ENCODE measurements at regions not wholly inside any gene's neighbourhood (a gene's known extent, or its start where the extent isn't known, plus 50 kb on each side); places are given as distances from the start of the nearest gene placed in this dataset.

GRCh38 chrX:128685387-128685786 is 633.2 kb upstream of the ACTRT1 start:
- no peak for TF ChIP-seq CTCF (conservative IDR thresholded peaks at IDR 0.05)
- H3K4me2 ChIP-seq (ENCODE audit: insufficient read depth, insufficient read length, low read length): no peak overlapping the region
- no peaks in the 10 kb centered on the region for H3K9me3 ChIP-seq (ENCODE audit: control insufficient read depth, low read depth, low read length)
- H3K23me2 ChIP-seq (ENCODE audit: insufficient read length, low read depth, low read length, poor library complexity, severe bottlenecking): no peaks in the 10 kb centered on the region
- H2BK120ac ChIP-seq (ENCODE audit: low read depth, low read length, poor library complexity, severe bottlenecking): no peak overlapping the region
- no peak overlapping the region for H3K4me3 Mint-ChIP-seq
- H3K23ac ChIP-seq (ENCODE audit: insufficient read length, low read depth, low read length): no peak overlapping the region
- H3K4ac ChIP-seq (ENCODE audit: low read depth, low read length): no peak overlapping the region
- DNase-seq: no peak
- H4K5ac ChIP-seq (ENCODE audit: insufficient read length, low read depth, low read length): no peak overlapping the region
- no peak overlapping the region for H3K14ac ChIP-seq (ENCODE audit: insufficient read depth, low read length)
- H3K56ac ChIP-seq (ENCODE audit: insufficient read length, low read depth, low read length): no peak overlapping the region
- H3K27ac ChIP-seq (ENCODE audit: insufficient read length, low read depth, low read length): no peak overlapping the region
- no peaks in the 10 kb centered on the region for H3K36me3 Mint-ChIP-seq (ENCODE audit: insufficient read depth in 1 of 3, low read depth in 3 of 3)
- H3K9me3 Mint-ChIP-seq: peaks cover 3 to 29% of the 10 kb centered on the region in 2 experiments; a peak in 2 of 5 replicates
- no peak overlapping the region for H3T11ph ChIP-seq (ENCODE audit: low read length)
- H3K27me3 Mint-ChIP-seq (ENCODE audit: low read depth): no peaks in the 10 kb centered on the region
- H2BK12ac ChIP-seq (ENCODE audit: insufficient read length, low read depth, low read length): no peak overlapping the region
- no peak overlapping the region for H3K18ac ChIP-seq (ENCODE audit: insufficient read length, low read depth, low read length)
- no peak overlapping the region for H3K27ac Mint-ChIP-seq
- no CpG with 5 or more reads among the region's 2 CpGs for WGBS (ENCODE audit: extremely low coverage, insufficient read length, low lambda C conversion rate)
- no peaks in the 10 kb centered on the region for H3K79me2 ChIP-seq (ENCODE audit: insufficient read depth, low read length)
- H3K4me1 ChIP-seq (ENCODE audit: insufficient read depth, low read length): no peaks in the 10 kb centered on the region; the same call in 1 of the 2 replicates
- no peak overlapping the region for H2BK5ac ChIP-seq (ENCODE audit: insufficient read length, low read length)
- no peak overlapping the region for H2AFZ ChIP-seq (ENCODE audit: low read length)
- no peaks in the 10 kb centered on the region for H3K27me3 ChIP-seq (ENCODE audit: insufficient read depth, low read length)
- H3K79me1 ChIP-seq (ENCODE audit: insufficient read depth, low read depth, low read length, poor library complexity, severe bottlenecking): no peaks in the 10 kb centered on the region
- no peak overlapping the region for H2BK20ac ChIP-seq (ENCODE audit: low read depth, low read length, poor library complexity, severe bottlenecking)
- no peak overlapping the region for H4K8ac ChIP-seq (replicated peaks; ENCODE audit: insufficient read length, low read depth, low read length)
- no peak overlapping the region for H4K91ac ChIP-seq (ENCODE audit: insufficient read length, low read depth, low read length)
- H2BK15ac ChIP-seq (ENCODE audit: low read depth, low read length): no peak overlapping the region
- H3K9ac ChIP-seq (ENCODE audit: extremely low read depth, insufficient read length, low read length): no peak overlapping the region
- no peaks in the 10 kb centered on the region for H4K20me1 ChIP-seq (ENCODE audit: control insufficient read depth, insufficient read depth, insufficient read length)
- H3K4me1 Mint-ChIP-seq: 0 out of 4 replicates have a peak, but pooled peaks cover 0 to 3% of the 10 kb centered on the region in 2 experiments
- H2AK5ac ChIP-seq (ENCODE audit: insufficient read length, low read length): no peak overlapping the region

All from H9 (cell line).